Fibroblast of skin of left quadriceps (primary cell): ENCODE measurements at regions not wholly inside any gene's neighbourhood (a gene's known extent, or its start where the extent isn't known, plus 50 kb on each side); places are given as distances from the start of the nearest gene placed in this dataset.
A peak's percentile ranks its signal among the peaks of the same experiment; 100 is the strongest.
"Not testable (repeated sequence)": the region's sequence is repeated elsewhere in the genome, so short reads cannot be mapped to it uniquely, and the experiment has no call there.

Experiments
- DNase-seq, 2 experiments: peaks; one replicate each; pipeline ENCODE4 v3.0.0-alpha.2; 2013; ENCODE audit warnings: low read depth in 2 of 2

- no peak for DNase-seq
Measured at GRCh38 chr4:187480146-187481145, 515.1 kb upstream of the ZFP42 start.

DNA sequence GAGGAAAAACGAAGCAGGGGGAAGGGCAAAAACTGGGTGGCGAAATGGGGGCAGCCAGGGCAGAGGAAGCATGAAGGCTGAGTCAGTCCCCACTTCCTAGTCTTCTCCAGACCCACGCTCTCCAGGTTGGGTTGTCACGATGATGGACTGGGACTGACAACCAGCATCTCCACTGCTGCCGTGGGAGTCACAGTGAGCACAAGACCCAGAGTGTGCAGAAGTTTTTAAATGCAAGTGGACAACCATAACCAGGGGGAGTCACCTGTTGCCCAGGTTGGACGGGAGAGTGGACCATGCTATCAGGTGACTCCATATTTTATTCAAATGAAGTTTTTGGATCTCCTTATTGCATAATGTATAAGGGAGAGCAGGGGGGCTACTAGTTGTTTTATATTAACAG, 511.4 kb upstream of the ZFP42 start:
- DNase-seq = no peak

- DNase-seq = no peak
Measured at GRCh38 chr4:187485676-187486075, 509.9 kb upstream of the ZFP42 start.

DNA sequence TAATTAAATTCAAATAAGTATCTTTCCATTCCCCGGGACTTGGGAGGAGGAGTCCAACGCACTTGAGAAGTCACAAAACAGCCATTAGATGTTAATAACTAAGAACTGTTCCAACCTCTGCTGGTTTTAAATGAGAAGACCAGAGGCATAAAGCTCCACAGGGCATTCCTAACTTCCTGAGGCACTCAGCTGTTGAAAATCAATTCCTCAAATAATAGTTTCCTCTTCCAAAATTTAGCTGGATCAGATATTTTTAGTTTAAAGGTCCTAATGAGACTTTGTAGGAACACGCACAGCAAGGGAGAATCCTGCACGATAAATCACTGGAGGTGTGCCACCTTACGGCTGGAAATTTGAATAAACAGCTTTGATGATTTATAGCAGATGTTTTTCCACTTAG, 504.3 kb upstream of the ZFP42 start:
- no peak for DNase-seq

GRCh38 chr4:187491959-187492358, 503.6 kb upstream of the ZFP42 start:
- DNase-seq = peak; percentile 72 to 73

DNA sequence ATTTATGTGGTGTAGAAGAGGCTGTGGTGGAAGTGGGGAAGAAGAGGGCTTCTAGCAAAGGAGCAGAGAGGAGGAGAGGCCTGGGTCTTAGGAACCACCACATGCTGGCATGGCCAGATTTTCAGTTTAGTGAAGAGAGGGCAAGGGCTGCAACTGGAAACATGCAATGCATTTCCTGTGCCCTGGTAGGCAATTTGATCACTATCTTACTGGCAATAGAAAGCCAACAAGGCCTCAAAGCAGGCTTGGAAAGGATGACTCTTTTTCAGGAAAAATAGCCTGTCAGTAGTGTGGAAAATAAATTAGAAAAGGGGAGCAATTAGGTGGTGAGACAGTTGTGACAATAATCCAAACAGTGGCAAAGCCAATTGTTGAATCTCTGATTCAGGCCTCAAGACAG, 501.9 kb upstream of the ZFP42 start:
- DNase-seq = no peak

- DNase-seq = no peak
Measured at GRCh38 chr4:187499956-187500355, 495.6 kb upstream of the ZFP42 start.

DNA sequence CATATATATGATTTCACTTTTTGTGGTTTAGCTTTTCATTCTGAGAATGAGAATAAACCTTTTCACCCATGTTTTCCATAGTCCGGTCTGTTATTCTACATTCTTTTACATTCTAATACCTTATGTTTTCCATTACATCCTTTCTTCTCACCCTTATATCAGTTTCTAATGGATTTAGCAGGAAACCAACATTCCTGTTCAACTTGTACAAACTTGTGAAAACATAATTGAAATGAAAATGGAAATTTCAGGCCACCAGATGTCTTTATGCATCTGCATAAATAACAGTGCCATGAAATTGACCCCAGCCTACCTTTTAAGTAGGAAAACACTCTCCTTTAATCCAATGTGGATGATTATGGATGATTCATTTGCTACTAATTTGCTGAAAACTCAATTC, 494.8 kb upstream of the ZFP42 start:
- DNase-seq = peak in 1 of 2 experiments; percentile 10

GRCh38 chr4:187501731-187502130, 493.8 kb upstream of the ZFP42 start:
- DNase-seq = no peak

GRCh38 chr4:187504974-187505797, 490.4 kb upstream of the ZFP42 start:
- DNase-seq = no peak

DNA sequence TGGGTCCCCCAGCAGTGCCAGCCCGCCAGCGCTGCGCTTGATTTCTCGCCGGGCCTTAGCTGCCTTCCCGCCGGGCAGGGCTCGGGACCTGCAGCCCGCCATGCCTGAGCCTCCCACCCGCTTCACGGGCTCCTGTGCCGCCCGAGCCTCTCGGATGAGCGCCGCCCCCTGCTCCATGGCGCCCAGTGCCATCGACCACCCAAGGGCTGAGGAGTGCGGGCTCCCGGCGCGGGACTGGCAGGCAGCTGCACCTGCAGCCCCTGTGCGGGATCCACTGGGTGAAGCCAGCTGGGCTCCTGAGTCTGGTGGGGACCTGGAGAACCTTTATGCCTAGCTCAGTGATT, 489.8 kb upstream of the ZFP42 start:
- DNase-seq = not testable (repeated sequence)

- DNase-seq = no peak
Measured at GRCh38 chr4:187516224-187516623, 479.3 kb upstream of the ZFP42 start.

DNA sequence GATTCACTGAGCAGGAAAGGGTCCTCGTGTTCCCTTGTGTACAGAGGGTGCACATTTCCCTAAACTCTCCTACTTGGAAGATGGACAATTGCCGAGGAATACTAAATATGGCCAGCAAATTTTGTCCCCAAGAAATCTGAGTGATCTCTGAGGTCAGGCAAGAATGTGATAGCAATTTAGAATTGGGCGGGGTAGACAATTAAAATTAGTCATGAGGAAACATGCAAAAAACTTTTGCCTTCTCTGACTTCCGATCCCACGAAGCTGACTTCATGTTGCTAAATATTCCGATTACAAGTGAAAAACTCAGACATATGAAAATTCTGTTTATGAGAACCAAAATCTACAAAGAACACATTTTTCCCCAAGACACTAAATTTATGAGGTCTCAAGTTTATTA, 453.9 kb upstream of the ZFP42 start:
- DNase-seq = no peak

DNA sequence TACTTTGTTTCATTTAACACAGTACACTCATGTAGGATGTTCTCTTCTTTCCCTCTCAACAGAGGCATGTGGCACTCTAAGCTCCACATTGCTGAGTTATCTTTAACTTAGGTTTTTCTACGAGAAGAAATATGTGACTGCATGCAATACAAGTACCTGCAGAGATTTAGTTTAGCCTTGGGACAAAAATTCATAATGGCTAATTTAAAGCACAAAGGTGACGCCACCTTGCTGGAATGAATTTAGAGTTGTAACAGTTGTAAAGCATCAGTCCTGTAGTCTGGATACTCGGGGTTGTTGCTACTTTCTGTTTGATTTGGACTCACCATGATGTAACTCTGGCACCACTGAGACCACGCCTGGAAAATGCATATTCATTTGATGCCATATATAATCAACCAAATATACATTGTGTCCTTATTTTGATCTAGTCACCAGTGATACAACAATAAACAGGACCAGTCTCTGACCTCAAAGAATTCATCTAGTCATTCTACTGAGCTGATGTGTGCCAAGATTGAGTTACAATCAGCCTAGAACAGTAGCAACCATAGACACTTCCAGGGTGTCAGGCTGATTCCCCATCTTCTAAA, 451.0 kb upstream of the ZFP42 start:
- no peak for DNase-seq

DNA sequence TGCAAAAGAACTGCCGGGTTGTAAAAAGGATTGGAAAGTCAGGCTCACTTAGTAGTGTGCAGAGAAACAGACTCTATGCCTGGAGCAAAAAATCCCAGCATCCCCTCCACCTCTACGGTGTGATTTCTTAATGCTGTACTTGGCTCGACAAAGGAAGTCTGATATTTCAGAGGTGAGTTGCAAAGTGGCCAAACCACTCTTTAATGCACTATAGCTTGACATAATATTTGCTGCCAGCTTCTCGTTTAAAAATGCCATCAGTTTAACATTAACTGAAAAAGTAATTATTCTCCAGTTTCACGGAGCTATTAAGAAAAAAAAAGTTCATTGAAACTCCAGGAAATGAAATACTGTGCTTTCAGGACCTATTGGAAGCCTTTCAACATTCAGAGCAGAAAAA, 448.3 kb upstream of the ZFP42 start:
- no peak for DNase-seq

DNA sequence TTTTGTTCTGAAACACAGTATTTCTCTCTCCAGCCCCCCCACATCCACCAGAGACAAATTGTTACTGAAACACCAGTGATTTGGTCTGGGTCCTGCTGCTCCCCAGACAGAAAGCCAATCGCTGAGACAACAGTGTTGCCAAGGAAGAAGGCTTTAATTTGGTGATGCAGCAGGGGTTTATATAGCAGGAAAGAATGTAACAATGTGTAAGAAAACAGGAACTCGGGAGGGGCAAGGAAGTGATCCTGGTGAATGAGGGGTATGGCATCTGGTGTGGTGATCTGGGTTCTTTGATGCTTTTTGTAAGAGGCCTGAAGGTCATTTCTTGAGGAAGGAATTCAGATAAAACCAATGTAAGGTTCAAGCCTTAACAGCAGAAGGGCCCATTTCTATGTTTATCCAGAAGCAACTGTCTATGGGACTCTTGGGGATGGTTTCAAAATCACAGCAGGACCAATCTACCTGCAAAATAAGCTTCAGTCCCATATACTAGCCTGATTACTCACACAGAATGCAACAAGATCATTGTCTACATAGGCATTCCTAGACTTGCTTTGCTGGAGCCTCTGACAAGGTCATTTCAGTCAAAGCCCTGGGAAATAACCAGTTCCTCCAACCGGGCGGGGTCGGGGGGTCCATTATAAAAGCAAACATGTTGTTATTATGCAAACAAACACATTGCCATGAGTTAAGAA, 445.2 kb upstream of the ZFP42 start:
- no peak for DNase-seq

DNA sequence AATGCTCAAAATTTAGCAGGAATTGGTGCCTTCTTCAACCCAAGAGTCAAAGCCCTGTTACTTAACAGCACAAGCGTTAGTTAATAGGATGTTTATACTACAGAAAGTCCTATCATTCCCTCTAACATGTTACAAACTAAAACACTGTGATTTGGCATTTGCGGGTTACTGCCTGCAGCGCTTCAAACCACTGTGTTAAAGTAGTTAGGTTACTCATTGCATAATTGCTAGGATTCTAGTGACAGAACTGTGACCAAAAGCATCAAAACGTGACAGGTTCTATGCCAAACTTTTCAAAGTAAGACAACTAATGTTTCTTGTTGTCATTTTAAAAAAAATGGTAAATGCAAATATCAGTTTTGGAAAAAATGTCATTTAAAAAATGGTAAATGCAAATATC, 442.8 kb upstream of the ZFP42 start:
- DNase-seq = no peak

- no peak for DNase-seq
Measured at GRCh38 chr4:187555174-187555573, 440.4 kb upstream of the ZFP42 start.

DNA sequence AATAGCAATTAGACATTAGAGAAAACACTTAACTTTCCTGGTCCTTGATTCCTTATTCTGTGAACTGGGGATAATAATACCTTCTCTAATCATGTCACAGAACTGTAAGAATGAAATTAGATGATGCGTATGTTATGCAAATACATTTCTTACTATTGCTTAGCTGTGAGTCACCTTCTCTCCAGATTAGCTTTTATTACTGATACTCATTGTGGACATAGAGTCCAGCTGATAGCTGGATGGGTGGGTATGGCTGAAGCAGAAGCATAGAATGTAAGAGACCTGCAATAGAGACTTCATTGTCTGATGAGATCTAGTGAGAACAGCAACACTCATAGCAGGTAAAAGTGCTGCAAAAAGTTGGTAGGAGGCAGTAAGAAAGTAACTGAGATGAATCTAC, 437.2 kb upstream of the ZFP42 start:
- no peak for DNase-seq

- DNase-seq = no peak
Measured at GRCh38 chr4:187562345-187562744, 433.2 kb upstream of the ZFP42 start.

GRCh38 chr4:187565416-187565815, 430.2 kb upstream of the ZFP42 start:
- no peak for DNase-seq

GRCh38 chr4:187569871-187570270, 425.7 kb upstream of the ZFP42 start:
- DNase-seq = no peak
